Renal cortical epithelial cell (primary cell): ENCODE measurements at regions not wholly inside any gene's neighbourhood (a gene's known extent, or its start where the extent isn't known, plus 50 kb on each side); places are given as distances from the start of the nearest gene placed in this dataset.
A peak's percentile ranks its signal among the peaks of the same experiment; 100 is the strongest.
"Not testable (repeated sequence)": the region's sequence is repeated elsewhere in the genome, so short reads cannot be mapped to it uniquely, and the experiment has no call there.

ENCODE experiments used
- DNase-seq: peaks from one replicate; pipeline ENCODE4 v3.0.0-alpha.2; 2011; ENCODE audit warnings: low read depth

GRCh38 chrX:124717537-124717936 lies 371.2 kb downstream of the SH2D1A start:
- DNase-seq: no peak

DNA sequence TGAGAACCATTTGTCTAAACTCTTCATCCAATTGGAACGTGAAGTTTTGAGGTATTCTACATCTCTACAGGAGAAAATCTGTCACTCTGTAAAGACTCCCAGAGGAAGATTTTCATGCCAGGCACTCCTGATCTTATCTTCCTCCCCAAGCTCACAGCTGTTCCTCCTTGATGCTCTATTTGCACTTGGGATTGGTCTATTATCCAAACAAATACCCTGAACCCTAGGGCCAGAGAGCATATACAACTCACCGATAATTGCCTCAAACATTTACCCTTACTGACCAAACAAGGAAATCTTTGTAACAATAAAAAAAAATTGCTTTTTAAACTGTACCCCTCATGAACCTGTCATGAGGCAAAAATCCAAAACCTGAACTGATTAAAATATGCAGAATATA lies 372.7 kb downstream of the SH2D1A start:
- no peak for DNase-seq

GRCh38 chrX:124720532-124720931 lies 374.2 kb downstream of the SH2D1A start:
- no peak for DNase-seq

DNA sequence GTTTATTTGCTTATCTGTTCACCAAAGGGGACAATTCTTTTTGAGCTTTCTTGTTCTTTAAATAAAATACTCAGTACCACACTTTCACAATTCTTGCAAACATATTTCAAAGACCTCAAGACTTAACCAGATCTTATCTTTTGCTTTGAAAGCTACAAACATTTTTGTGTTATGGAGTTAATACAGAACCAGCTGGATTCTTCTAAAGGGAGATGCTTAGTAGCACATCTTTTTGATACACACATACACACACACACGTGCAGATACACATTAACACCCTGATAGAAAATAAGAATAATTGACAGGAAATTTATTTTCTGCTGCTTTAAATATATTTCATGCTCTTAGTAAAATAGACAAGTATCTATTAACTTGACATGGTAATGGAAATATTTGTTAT lies 379.1 kb downstream of the SH2D1A start:
- DNase-seq: no peak

GRCh38 chrX:124726292-124726691 lies 379.9 kb downstream of the SH2D1A start:
- DNase-seq: no peak

GRCh38 chrX:124726881-124727280 lies 380.5 kb downstream of the SH2D1A start:
- DNase-seq: no peak

DNA sequence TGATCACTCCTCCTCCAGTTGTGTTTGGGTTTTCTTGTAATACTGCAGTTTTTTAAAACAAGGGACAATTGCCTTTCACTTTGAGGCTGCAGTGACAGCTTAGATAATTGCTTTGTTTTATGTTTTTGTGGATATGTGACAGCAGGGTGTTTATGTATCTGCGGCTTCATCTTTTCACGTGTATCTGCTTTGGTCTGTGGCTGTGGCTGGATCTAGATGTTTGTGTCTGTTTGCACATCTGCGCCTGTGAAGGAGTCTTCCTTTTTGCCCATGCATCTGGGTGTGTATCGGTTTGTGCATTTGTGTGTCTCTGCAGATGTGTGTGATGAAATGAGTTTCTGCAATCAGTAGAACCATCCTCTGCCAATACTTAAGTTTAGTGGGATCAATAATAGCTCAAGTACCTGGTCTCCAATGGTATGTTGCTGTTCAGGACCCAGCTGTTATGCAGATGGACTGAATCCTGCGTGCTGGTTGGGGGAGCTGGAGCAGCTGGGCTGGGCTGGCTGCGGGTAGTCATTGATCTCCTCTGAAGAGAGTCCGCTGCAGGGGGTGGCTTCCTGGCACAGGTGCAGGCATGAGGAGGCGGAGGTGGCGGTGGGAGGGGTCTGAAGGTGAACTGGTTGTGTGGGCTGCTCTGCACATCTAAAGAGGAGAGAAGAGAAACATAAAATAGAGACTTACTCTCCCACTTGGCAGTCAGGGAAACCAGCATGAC lies 390.3 kb downstream of the SH2D1A start:
- DNase-seq: no peak

DNA sequence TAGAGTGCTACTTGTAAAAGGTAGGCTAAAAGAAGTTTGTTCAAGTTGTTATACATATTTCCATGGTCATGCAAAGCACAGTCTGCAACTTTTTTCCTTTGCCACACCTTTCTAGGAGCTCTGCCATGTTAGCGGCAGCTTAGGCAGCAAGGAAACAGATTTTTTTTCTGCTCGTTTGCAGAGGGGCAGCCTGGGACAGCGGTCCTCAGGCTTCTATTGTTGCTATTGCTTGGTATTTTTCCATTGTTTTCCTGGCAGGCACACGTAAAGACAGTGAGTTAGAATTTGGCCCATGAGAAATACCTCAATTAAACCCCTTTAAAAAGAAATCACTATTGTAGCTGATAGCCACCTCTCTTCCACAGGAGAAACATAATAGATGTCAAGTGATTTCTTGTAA lies 391.4 kb downstream of the SH2D1A start:
- no peak for DNase-seq

- DNase-seq: no peak
Measured at GRCh38 chrX:124747295-124747694, 400.9 kb downstream of the SH2D1A start.

DNA sequence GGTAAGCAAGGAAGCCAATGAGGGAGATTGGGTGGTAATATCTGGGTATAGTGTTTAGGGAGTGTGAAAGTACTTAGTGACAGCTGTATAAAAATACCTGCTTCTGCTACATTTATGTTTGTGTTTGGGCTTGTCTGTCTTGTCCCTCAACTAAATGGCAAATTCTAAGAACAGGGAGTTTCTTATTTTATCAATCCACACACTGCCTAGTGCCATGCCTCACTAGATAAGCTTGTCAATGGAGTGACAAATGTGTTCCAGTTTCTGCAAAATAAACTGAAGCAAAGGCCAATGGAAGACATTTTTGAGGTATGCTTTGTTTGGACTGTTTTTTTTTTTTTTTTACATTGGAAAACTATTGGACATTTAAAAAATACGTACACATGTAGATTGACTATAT lies 418.0 kb downstream of the SH2D1A start:
- no peak for DNase-seq

- no peak for DNase-seq
Measured at GRCh38 chrX:124769166-124769565, 422.8 kb downstream of the SH2D1A start.

GRCh38 chrX:124771292-124771691 lies 424.9 kb downstream of the SH2D1A start:
- no peak for DNase-seq

GRCh38 chrX:124788253-124788652 lies 441.9 kb downstream of the SH2D1A start:
- not testable (repeated sequence) for DNase-seq

- DNase-seq: not testable (repeated sequence)
Measured at GRCh38 chrX:124789874-124790273, 443.5 kb downstream of the SH2D1A start.

DNA sequence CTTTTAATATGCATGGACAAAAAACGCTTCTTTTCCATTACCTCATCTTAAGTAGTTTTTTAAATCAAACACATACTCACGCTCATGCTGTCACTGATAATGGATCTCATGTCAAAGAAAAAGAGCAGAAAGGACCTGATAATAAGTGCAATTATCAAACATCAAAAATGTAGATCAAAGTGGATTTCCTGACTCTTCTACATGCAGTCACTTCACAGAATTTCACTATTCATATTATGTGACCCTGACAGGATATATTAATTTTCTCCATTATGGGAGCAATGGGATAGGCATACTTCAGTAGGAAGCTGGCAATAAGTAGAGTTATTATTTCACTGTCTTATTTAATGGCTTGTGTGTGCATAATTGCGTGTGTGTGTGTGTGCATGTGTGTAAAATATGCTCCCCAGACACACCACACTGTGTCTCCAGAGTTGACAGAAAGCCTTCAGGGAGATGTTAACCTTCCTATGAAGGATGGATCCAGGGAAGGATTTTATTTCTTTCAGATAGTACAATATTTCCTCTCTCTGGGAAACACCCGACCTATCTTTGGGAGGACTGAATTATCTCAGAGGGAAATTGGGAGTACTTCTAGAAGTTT lies 445.2 kb downstream of the SH2D1A start:
- DNase-seq: no peak

DNA sequence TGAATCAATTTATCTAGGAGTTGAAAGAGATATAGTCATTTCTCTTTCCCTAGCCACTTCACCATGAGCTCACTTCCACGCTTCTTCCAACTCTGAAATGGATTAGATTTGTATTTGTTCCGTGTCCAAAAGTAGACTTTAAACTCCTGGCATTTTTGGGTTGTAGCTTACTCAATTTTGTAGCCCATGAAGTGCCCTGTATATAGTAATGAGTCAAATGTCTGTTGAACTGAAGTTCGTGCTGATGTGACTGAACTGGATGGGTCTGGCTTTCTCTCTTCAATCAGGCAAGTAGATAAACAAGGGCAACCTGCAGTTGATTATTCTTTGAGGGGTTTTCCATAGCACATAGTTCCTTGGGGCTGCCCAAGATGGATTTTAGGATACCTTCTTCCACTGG lies 450.6 kb downstream of the SH2D1A start:
- no peak for DNase-seq

DNA sequence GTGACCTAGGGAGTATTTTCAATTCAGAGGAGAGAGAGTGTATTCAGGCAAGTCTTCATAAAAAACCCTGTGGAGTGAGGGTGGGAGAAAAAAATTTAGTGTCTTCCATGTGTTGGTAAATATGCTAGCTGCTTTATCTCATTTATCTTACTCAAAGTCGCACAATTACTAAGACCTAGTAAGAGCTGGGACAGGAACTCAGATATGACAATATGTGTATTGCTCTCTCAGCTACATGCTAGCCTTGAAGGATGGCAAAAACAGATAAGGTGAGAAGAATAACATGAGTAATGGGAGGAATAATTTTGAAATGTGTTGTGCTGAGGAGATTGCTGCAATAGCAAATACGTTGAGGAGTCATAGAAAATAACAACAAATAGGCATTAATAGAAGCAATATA lies 458.6 kb downstream of the SH2D1A start:
- DNase-seq: no peak

- DNase-seq: no peak
Measured at GRCh38 chrX:124805486-124805885, 459.1 kb downstream of the SH2D1A start.

GRCh38 chrX:124814106-124814505 lies 467.7 kb downstream of the SH2D1A start:
- no peak for DNase-seq

- no peak for DNase-seq
Measured at GRCh38 chrX:124818033-124818432, 471.7 kb downstream of the SH2D1A start.

- no peak for DNase-seq
Measured at GRCh38 chrX:124818764-124819163, 472.4 kb downstream of the SH2D1A start.

DNA sequence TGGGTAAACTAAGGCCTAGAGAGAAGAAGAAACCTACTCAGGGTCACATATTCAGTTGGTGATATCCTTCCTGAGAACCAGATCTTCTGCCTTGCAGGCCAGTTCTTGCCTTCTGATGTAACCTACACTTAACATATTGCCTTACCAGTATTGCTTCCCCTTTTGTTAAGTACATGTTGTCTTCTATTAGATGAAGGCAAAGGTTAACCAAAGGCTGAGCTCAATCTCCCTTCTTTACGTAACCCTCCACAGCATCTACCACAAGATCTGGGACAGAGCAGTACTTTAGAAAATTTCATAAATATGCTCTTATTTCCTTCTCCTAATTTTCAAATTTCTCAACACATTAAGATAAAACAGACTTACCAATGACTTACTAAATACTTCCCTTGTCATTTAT lies 474.4 kb downstream of the SH2D1A start:
- DNase-seq: no peak

DNA sequence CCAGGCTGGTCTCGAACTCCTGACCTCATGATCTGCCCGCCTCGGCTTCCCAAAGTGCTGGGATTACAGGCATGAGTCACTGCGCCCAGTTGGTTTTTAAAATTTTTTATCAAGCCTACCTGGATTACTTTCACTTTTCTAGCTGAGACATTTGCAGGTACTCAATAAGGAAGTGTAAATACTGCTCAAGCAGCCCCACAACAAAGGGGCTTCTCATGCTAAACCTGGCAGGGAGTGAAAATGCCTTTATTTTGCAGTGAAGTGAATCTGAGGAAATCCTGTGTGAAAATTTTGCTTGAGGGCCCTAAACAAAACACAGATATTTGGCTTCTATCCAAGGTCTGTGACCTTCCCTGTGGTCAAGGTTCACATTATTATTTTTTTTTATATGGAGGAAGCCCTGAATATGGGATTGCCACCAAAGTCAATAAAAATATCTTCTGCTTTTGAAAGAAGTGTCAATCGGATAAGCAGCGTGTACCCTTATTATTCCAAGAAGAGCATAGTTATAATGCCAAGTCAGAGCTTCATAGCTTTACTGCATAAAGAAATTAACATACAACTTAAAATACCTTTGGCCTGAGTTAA lies 481.0 kb downstream of the SH2D1A start:
- DNase-seq: peak; percentile 10
